Fibroblast of lung (primary cell): ENCODE measurements at regions not wholly inside any gene's neighbourhood (a gene's known extent, or its start where the extent isn't known, plus 50 kb on each side); places are given as distances from the start of the nearest gene placed in this dataset.
A peak's percentile ranks its signal among the peaks of the same experiment; 100 is the strongest.
"Not testable (repeated sequence)": the region's sequence is repeated elsewhere in the genome, so short reads cannot be mapped to it uniquely, and the experiment has no call there.

Experiments
- DNase-seq, 2 donors: peaks; one replicate each; pipeline versions ENCODE4 v3.0.0 to v3.0.0-alpha.2; 2010; ENCODE audit warnings: low read depth in 2 of 2
- H2AFZ ChIP-seq: 2 replicates; pipeline ENCODE4 v1.5.1; 2012; ENCODE audit warnings: low read length, control low read depth, inconsistent platforms
- H3K27ac ChIP-seq: 2 replicates; pipeline ENCODE4 v1.5.1; 2011; ENCODE audit warnings: low read length, control low read depth; ENCODE audit not compliant: insufficient read depth
- H3K27me3 ChIP-seq: 2 replicates; pipeline ENCODE4 v1.5.1; 2011; ENCODE audit warnings: mild to moderate bottlenecking, low read length; ENCODE audit not compliant: control insufficient read depth, insufficient read depth
- H3K36me3 ChIP-seq: 2 replicates; pipeline ENCODE4 v1.5.1; 2011; ENCODE audit warnings: low read length; ENCODE audit not compliant: control insufficient read depth, insufficient read depth
- H3K4me1 ChIP-seq: 2 replicates; pipeline ENCODE4 v1.5.1; 2011; ENCODE audit warnings: low read length; ENCODE audit not compliant: control insufficient read depth, insufficient read depth; ENCODE audit errors: extremely low read depth
- H3K4me2 ChIP-seq: 2 replicates; pipeline ENCODE4 v1.5.1; 2011; ENCODE audit warnings: low read length, control low read depth; ENCODE audit not compliant: insufficient read depth; ENCODE audit errors: extremely low read depth
- H3K4me3 ChIP-seq, 4 experiments: fragments of 200-600 bp in 1 of 4; sonication (generic) in 1 of 4; replicated peaks in 1 of 4; 2 replicates each; pipeline ENCODE4 v1.5.1; 2011 to 2016; ENCODE audit warnings: low read length in 4 of 4, low read depth in 3 of 4, mild to moderate bottlenecking in 3 of 4, control low read depth in 2 of 4, inconsistent platforms in 1 of 4, mixed read lengths in 1 of 4; ENCODE audit not compliant: insufficient read depth in 1 of 4; ENCODE audit errors: control extremely low read depth in 1 of 4
- H3K79me2 ChIP-seq: 2 replicates; pipeline ENCODE4 v1.5.1; 2012; ENCODE audit warnings: mild to moderate bottlenecking, low read length, inconsistent platforms; ENCODE audit not compliant: control insufficient read depth, insufficient read depth
- H3K9ac ChIP-seq: 2 replicates; pipeline ENCODE4 v1.5.1; 2011; ENCODE audit warnings: mild to moderate bottlenecking, low read length, control low read depth; ENCODE audit not compliant: insufficient read depth
- H3K9me3 ChIP-seq: 2 replicates; pipeline ENCODE4 v1.5.1; 2012; ENCODE audit warnings: low read depth, low read length; ENCODE audit not compliant: control insufficient read depth, insufficient read depth
- H4K20me1 ChIP-seq: 2 replicates; pipeline ENCODE4 v1.5.1; 2011; ENCODE audit warnings: low read length; ENCODE audit not compliant: control insufficient read depth, insufficient read depth; ENCODE audit errors: extremely low read depth
- CTCF ChIP-seq, 2 donors: IDR thresholded peaks in 1 of 2; conservative IDR thresholded peaks in 1 of 2; 1 replicate in 1 of 2; 2 replicates in 1 of 2; pipeline ENCODE4 v1.5.1; 2011 to 2012; ENCODE audit warnings: low read length in 2 of 2, control low read depth in 1 of 2, inconsistent platforms in 1 of 2, low read depth in 1 of 2, mild to moderate bottlenecking in 1 of 2
- EZH2 ChIP-seq: IDR thresholded peaks from 2 replicates; pipeline ENCODE4 v1.5.1; 2012; ENCODE audit warnings: low read length, control low read depth, mild to moderate bottlenecking; ENCODE audit errors: missing control alignments

GRCh38 chr1:166418344-166418933 is 251.6 kb upstream of the FAM78B start:
- H2AFZ ChIP-seq, result no peak overlapping the region
- TF ChIP-seq EZH2, result no peak
- H3K36me3 ChIP-seq, result no peaks in the 10 kb centered on the region

GRCh38 chr1:166422586-166422985 is 255.8 kb upstream of the FAM78B start:
- not testable (repeated sequence) for H3K79me2 ChIP-seq, H2AFZ ChIP-seq, H3K9me3 ChIP-seq, H3K9ac ChIP-seq, H3K4me2 ChIP-seq, H3K27ac ChIP-seq, H3K27me3 ChIP-seq, DNase-seq, H3K4me1 ChIP-seq, H4K20me1 ChIP-seq, H3K36me3 ChIP-seq, H3K4me3 ChIP-seq

More at GRCh38 chr1:166418344-166418933, 251.6 kb upstream of the FAM78B start:
- Histone ChIP-seq H4K20me1 (no peaks in the 10 kb centered on the region), H3K9ac (no peak overlapping the region), H3K79me2 (no peaks in the 10 kb centered on the region), H3K9me3 (no peaks in the 10 kb centered on the region), H3K4me2 (no peak overlapping the region), H3K27ac (no peak overlapping the region), H3K4me3 (no peak overlapping the region), H3K4me1 (no peaks in the 10 kb centered on the region), H3K27me3 (no peaks in the 10 kb centered on the region)
- DNase-seq, result no peak

GRCh38 chr1:166432655-166433054 is 265.9 kb upstream of the FAM78B start:
- no peaks in the 10 kb centered on the region for H3K36me3 ChIP-seq
- no peaks in the 10 kb centered on the region for H3K27me3 ChIP-seq
- H3K4me1 ChIP-seq, result no peaks in the 10 kb centered on the region
- H3K4me2 ChIP-seq, result no peak overlapping the region
- no peak overlapping the region for H2AFZ ChIP-seq
- TF ChIP-seq EZH2, result no peak
- TF ChIP-seq CTCF (conservative IDR thresholded peaks at IDR 0.05 in 1 of 2, IDR thresholded peaks at IDR 0.05 in 1 of 2; ENCODE audit: low read depth in 1 of 2, low read length in 2 of 2), result no peak
- no peak overlapping the region for H3K9ac ChIP-seq
- DNase-seq, result no peak
- H4K20me1 ChIP-seq, result no peaks in the 10 kb centered on the region
- no peaks in the 10 kb centered on the region for H3K79me2 ChIP-seq
- no peak overlapping the region for H3K27ac ChIP-seq
- no peak overlapping the region for H3K4me3 ChIP-seq
- H3K9me3 ChIP-seq, result no peaks in the 10 kb centered on the region

- H3K79me2 ChIP-seq, H3K9ac ChIP-seq, H3K9me3 ChIP-seq, H3K4me3 ChIP-seq, H2AFZ ChIP-seq, H4K20me1 ChIP-seq, H3K4me2 ChIP-seq, H3K27me3 ChIP-seq, H3K36me3 ChIP-seq, H3K4me1 ChIP-seq, H3K27ac ChIP-seq: not testable (repeated sequence)
- peak in 1 of 2 donors; percentile 39 for DNase-seq
These were observed 266.9 kb upstream of the FAM78B start for GRCh38 chr1:166433404-166434304.
